WTC11 (cell line): ENCODE measurements at regions not wholly inside any gene's neighbourhood (a gene's known extent, or its start where the extent isn't known, plus 50 kb on each side); places are given as distances from the start of the nearest gene placed in this dataset.

Experiments used
- AR ChIP-seq: fragments of 250-450 bp; sonication (Bioruptor Pico); IDR thresholded peaks from 2 replicates; pipeline ENCODE4 v1.9.0; 2021; ENCODE audit warnings: mild to moderate bottlenecking
- CTCF ChIP-seq: fragments of 200-600 bp; IDR thresholded peaks from 2 replicates; pipeline ENCODE4 v1.8.0; 2022; ENCODE audit warnings: antibody characterized with exemption
- E2F1 ChIP-seq: sonication (generic); formaldehyde crosslinking; IDR thresholded peaks from 2 replicates; pipeline ENCODE4 v1.8.0; 2022; ENCODE audit warnings: mild to moderate bottlenecking, missing genetic modification reagents
- E2F4 ChIP-seq: sonication (generic); formaldehyde crosslinking; IDR thresholded peaks from 2 replicates; pipeline ENCODE4 v1.8.1; 2022; ENCODE audit warnings: low read depth, mild to moderate bottlenecking, moderate library complexity, missing genetic modification reagents, borderline replicate concordance
- ESRRA ChIP-seq: sonication (generic); formaldehyde crosslinking; IDR thresholded peaks from 2 replicates; pipeline ENCODE4 v1.8.1; 2022; ENCODE audit warnings: mild to moderate bottlenecking, missing genetic modification reagents, borderline replicate concordance
- KAT7 ChIP-seq: sonication (generic); formaldehyde crosslinking; IDR thresholded peaks from 2 replicates; pipeline ENCODE4 v1.8.1; 2023; ENCODE audit warnings: missing genetic modification reagents, mild to moderate bottlenecking, borderline replicate concordance
- MAX ChIP-seq: sonication (generic); formaldehyde crosslinking; IDR thresholded peaks from 2 replicates; pipeline ENCODE4 v1.8.0; 2022; ENCODE audit warnings: mild to moderate bottlenecking, missing genetic modification reagents
- NFYB ChIP-seq: sonication (generic); formaldehyde crosslinking; conservative IDR thresholded peaks from 2 replicates; pipeline ENCODE4 v1.8.0; 2022; ENCODE audit warnings: low read depth, missing genetic modification reagents
- SMAD4 ChIP-seq: sonication (generic); formaldehyde crosslinking; IDR thresholded peaks from 2 replicates; pipeline ENCODE4 v1.8.0; 2022; ENCODE audit warnings: mild to moderate bottlenecking, missing genetic modification reagents
- TCF7 ChIP-seq: sonication (generic); formaldehyde crosslinking; IDR thresholded peaks from 2 replicates; pipeline ENCODE4 v1.8.0; 2022; ENCODE audit warnings: mild to moderate bottlenecking, low read depth, missing genetic modification reagents, moderate library complexity
- TP53 ChIP-seq: sonication (generic); formaldehyde crosslinking; IDR thresholded peaks from 2 replicates; pipeline ENCODE4 v1.8.1; 2023; ENCODE audit warnings: mild to moderate bottlenecking, missing genetic modification reagents
- USF1 ChIP-seq: sonication (generic); formaldehyde crosslinking; IDR thresholded peaks from 2 replicates; pipeline ENCODE4 v1.8.0; 2022; ENCODE audit warnings: mild to moderate bottlenecking, missing genetic modification reagents
- ZNF121 ChIP-seq: sonication (generic); formaldehyde crosslinking; IDR thresholded peaks from 2 replicates; pipeline ENCODE4 v1.8.0; 2023; ENCODE audit warnings: missing genetic modification reagents

- TF ChIP-seq CTCF (no peak), AR (CRISPR knock-in tag) (no peak), TCF7 (CRISPR knock-in tag) (no peak), ESRRA (no peak), KAT7 (no peak), NFYB (CRISPR knock-in tag) (no peak), E2F4 (no peak), TP53 (CRISPR knock-in tag) (no peak), ZNF121 (CRISPR knock-in tag) (no peak), SMAD4 (CRISPR knock-in tag) (no peak), USF1 (CRISPR knock-in tag) (no peak), MAX (CRISPR knock-in tag) (no peak), E2F1 (CRISPR knock-in tag) (no peak)
Observed at GRCh38 chr3:59654123-59654479, 604.3 kb upstream of the CFAP20DC start.
